ENCODE measurements at regions not wholly inside any gene's neighbourhood (a gene's known extent, or its start where the extent isn't known, plus 50 kb on each side); places are given as distances from the start of the nearest gene placed in this dataset.

- TF ChIP-seq POLR2AphosphoS5 (IDR thresholded peaks at IDR 0.05; ENCODE audit: low read depth, low read length) (no peak), POLR2A (IDR thresholded peaks at IDR 0.05; ENCODE audit: low read depth, low read length) (no peak), TAF1 (IDR thresholded peaks at IDR 0.05; ENCODE audit: borderline replicate concordance, low read depth, low read length) (no peak)
Measured at GRCh38 chr1:110727246-110727645, 52.5 kb upstream of the KCNA3 start.
